GM19452 (cell line): ENCODE measurements at regions not wholly inside any gene's neighbourhood (a gene's known extent, or its start where the extent isn't known, plus 50 kb on each side); places are given as distances from the start of the nearest gene placed in this dataset.
"Not testable (repeated sequence)": the region's sequence is repeated elsewhere in the genome, so short reads cannot be mapped to it uniquely, and the experiment has no call there.

Experiments
- ATAC-seq: cut with Tn5 transposase; IDR thresholded peaks from one replicate; pipeline ENCODE4 v1.9.1; 2021; ENCODE audit not compliant: unreplicated experiment

DNA sequence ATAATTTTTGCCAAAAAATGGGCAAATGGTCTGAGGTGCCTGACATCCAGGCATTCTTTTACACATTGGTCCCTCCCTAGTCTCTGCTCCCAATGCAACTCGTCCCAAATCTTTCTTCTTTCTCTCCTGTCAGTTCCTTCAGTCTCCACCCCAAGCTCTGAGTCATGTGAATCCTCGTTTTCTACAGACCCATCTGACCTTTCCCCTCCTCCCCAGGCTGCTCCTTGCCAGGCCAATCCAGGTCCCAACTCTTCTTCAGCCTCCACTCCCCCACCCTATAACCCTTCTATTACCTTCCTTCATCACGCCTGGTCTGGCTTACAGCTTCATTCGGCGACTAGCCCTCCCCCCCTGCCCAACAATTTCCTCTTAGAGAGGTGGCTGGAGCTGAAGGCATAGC, 55.3 kb downstream of the BBS10 start:
- ATAC-seq = not testable (repeated sequence)

DNA sequence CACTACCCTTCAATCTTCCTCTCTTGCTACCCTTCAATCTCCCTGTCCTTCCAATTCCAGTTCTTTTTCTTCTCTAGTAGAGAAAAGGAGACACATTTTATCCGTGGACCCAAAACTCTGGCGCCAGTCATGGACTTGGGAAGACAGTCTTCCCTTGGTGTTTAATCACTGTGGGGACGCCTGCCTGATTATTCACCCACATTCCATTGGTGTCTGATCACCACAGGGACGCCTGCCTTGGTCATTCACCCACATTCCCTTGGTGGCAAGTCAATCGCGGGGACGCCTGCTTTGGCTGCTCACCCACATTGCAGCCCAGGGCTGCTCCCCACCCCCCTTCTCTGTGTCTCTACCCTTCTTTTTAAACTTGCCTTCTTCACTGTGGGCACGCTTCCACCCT, 55.9 kb downstream of the BBS10 start:
- ATAC-seq = not testable (repeated sequence)

DNA sequence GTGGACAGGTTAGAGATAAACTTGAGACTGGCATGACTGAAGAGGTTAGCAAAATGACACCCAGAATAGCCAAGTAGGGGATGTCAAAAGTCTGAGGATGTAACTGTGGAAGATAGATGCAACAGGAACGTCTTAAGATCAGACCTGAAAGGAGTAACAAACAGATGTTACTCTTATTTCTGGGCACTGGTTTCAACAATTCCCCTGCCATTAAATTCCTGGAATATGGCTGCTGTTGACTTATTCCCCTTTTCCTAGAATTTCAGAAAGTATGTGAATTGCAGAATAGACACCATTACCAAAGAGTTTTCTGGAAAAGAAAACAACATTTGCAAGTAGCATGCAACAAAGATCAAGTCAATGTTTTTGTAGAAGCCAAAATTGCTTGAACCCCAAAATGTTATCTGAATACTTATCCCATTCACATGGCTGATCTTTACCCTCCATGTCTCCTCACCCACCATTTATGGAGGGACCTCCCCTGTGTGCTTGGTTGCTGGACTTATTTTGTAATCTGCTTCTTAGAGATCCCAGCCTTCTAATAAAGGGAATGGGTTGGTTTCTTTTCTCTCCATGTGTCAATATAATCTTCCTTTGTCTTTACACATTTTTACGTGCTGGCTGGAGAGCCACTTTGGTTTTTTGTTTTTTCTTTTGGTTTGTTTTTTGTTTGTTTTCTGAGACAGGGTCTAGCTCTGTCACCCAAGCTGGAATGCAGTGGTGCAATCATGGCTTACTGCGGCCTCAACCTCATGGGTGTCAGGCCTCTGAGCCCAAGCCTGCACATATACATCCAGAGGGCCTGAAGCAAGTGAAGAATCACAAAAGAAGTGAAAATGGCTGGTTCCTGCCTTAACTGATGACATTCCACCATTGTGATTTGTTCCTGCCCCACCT, 57.0 kb downstream of the BBS10 start:
- ATAC-seq = no peak

DNA sequence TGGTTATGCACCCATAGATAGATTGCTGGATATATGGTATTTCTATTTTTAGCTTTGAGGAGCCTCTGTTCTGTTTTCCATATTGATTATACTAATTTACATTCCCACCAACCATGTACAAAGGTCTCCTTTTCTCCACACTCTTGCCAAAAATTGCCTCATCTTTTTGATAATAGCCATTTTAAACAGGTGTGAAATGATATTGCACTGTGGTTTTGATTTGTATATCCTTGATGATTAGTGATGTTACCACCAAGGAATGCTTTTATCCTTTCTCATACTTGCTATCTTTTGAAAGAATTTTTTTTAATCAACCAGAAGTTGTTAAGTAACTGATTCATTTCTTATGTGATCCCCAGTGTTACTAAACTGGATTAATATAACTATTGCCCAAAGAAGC, 60.0 kb downstream of the BBS10 start:
- ATAC-seq = no peak

DNA sequence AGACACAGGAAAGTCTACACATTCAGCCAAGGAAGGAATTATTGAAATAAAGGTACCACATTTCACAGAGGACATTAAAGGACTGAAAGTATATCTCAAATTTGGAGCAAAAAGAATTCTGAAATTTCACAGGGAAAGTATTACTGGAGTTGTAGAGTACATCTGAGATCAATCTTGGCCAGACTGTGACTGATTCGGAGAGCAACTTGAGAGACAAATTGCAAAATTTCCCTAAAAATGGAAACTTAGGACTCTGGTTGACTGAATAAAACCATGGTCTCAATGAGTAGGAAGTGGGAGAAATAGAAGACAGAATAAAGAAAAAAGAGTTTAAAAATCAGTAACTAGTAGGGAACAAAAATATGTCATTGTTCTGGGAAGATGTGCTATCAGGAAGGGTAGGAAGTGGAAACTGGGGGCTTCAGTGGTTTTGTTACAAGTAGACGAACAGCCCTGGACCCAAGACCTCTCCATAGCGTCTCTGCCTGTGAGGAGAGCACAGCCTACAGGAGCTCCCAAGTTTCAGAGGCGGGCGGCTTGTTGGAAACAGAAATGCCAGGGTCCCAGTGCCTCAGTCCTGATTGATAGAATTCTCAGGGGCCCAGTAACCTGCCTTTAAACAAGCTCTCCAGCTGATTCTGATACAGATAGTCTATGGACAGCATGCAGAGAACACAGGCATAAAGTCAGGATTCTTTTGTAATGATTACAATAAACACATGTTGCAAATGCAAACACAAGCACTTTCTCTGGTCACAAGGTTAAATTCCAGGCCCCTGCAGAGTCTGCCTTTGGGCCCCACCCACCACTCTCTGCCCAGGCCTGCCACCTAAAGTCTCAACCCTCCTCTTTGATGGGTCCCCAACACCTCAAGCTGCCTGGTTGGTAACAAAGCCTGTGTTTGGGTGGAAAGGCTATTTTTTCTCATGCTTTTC, 63.1 kb downstream of the BBS10 start:
- ATAC-seq = no peak

DNA sequence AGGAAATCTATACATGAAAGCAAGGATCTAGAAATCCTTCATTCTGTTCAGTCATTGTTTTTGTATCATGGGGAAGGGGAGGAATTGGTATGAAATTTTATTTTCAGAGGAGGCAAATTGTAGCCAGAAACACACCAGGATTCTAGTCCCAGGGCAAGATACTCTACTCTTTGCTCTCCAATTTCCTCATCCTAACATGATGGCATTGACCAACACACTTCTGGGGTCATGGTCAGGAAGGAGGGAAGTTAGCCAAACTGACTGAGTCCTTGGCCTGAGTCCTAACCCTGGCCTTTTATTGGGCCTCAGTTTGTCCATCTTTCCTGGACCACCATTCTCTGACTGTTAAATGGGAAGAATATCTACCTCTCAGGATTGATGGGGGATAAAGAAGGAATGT, 65.5 kb downstream of the BBS10 start:
- ATAC-seq = no peak

DNA sequence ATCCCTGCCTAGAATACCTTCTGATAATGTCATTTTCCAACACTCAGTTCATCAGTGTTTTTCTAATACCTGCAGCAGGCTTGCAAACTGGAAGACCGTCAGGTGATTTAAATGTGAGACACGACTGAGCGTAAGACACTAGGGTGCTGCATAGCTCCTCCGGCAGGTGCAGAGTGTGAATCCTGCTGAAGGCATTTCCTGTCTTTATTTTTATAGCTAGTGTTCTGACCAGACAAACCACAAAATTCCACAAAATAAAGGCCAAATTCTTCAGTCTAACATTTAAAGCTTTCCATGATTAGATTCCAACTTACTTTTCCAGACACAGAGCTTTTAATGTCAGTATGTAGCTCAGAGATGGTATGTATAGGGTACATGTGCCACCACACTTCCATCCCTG, 70.7 kb downstream of the BBS10 start:
- ATAC-seq = no peak

DNA sequence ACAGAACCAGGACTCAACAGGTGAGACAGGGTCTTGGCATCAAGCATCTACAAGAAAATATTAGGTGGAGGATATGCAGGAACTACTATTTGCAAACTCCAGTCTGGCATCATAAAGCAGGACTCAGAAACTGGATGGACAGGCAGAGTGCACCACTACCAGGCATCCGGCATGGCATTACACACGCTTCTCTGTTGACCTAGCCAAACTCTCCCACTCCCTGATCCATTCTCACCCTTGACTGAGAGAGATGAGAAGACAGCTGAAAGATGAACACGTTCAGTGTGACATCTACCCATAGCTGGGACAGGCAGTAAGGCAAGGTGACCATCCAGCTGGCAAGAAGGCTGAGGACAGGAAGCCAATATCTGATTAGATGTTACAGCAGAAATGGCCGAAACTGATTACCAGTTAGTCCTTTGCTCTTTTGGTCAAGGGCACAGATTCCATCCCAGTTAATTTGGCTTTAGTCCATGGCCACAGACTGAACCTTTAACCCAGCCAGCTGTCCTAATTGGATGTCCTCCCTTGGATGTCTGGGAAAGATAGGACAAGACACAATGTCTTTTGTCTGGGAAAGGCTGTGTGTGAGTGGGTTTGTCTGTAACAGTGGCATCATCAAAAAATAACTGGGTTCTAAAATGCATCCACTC, 71.6 kb downstream of the BBS10 start:
- no peak for ATAC-seq

DNA sequence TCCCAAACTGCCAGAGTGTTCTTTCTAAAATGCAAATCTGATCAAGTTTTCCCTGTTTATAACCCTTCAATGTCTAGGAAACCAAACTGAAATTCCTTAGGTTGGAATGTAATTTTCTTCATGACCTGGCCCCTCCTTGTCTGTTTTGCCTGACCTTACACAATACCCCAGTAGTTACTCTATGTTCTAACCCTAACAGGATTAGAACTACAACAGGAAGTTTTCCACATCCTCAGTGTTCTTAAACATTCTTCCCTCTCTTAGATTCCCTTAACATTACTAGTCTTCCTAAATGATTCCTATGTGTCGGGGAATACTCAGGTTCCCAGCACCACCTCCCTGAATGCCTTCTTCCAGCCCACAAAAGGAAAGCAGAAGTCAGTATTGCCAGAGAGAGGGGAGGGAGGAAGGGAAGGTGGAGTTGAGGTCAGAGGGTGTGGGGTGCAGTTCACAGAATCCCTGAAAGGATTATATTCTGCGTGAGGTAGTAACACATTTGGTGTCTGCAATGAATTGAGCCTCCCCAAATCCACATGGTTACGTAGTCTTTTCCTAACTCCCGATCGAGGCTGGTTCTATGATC, 72.6 kb downstream of the BBS10 start:
- ATAC-seq = no peak

DNA sequence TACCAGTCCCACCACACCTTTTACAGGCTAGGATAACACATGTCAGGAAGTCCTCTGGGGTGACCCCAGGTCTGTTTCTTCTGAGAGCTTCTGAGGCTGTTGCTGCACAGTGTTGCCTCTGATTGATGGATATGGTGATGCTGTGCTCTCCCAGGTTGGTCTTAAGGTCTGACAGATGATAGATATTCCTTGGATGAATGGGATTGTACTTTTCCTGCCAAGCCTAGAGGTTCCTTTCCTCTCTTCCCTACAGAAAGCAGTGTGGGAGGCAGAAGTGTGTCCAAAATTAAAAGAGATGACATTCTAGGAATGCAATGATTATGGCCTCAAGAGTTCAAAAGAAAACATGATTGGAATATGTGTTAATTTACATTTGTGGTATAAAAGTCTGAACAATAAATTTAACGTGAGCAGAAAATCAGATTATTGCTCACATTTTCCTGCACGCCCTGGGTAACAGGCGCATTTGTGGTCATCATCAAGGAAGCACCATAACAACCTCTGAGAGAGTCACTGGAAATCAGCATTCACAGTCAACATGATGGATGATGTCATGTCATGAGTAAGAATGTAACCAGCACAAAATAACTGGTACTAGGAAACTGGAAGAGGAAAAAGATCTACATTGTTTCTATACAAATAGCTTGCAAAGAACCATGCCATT, 73.7 kb downstream of the BBS10 start:
- ATAC-seq = no peak

DNA sequence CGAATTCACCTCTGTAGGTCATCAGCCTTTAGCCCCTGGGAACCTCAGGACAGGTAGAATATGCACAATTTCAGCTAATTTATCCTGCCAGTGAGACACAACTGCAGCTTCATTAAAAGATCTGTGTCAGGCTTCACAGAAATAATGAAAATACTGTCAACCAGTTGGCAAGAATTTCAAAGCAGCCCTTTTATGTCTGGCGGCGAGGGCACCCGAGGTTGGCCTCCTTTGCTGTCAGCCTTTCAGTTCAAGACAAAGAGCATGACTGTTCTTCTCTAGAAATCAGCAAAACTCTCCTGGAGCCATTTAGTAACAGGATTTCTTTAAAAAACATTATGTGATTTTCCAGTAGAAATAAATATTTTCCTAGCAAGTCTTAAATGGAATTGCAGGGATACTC, 75.9 kb downstream of the BBS10 start:
- ATAC-seq = no peak

DNA sequence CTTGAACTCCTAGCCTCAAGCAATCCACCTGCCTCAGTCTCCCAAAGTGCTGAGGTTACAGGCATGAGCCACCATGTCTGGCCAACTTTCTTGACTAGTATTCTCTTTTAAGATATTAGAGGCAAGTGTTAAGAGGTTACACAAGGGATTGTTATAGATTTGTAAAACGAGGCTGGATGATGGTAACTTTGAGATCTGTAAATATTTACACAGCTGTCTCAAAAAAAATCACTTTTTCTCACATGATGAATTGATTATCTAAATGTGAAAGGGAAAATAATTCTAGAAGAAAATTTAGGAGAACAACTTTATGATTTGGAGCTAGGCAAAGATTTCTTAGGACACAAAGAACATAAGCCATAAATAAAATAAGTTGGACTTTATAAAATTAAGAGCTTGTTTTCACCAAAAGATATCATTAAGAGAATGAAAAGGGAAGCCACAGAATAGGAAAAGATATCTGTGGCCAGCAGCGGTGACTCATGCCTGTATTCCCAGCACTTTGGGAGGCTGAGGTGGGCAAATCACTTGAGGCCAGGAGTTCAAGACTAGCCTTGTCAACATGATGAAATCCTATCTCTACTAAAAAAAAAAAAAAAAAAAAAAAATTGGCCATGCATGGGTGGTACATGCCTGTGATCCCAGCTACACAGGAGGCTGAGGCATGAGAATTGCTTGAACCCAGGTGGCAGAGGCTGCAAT, 77.4 kb downstream of the BBS10 start:
- ATAC-seq = no peak

DNA sequence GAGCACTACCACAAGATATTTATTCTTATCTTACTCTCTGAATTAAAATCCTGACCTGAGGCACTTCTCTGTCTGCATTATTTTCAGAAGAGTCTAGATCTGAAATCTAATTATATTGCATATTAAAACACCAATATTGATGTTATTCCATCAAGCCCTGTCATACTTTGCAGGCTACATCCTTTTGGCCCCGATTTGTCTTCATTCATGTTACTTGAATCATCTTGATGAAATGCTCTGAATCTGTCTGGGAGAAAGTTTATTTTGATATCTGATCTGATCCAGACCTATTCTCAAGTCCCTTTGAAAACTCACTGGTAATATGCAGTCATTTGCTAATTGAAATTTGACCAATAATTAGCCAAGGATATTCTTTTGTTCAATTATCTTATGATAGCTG, 79.9 kb downstream of the BBS10 start:
- no peak for ATAC-seq

DNA sequence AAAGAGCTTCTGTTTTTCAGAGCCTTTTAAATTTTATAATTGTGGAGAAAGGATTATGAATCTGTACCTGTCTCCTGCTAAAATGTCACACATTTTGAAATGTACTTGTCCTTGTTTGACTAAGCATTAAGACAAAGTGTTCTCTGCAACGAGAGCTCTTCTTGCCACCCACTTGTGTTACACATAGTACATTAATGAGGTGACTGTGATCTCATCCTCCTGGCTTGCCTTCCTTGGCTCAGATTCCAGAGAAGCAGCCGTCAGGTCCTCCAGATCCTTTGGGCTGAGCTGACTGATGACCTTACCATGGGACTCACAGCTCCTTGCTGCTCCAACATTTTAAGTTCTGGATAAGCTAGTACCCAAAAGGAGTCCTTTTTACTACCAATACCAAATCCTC, 81.4 kb downstream of the BBS10 start:
- no peak for ATAC-seq

DNA sequence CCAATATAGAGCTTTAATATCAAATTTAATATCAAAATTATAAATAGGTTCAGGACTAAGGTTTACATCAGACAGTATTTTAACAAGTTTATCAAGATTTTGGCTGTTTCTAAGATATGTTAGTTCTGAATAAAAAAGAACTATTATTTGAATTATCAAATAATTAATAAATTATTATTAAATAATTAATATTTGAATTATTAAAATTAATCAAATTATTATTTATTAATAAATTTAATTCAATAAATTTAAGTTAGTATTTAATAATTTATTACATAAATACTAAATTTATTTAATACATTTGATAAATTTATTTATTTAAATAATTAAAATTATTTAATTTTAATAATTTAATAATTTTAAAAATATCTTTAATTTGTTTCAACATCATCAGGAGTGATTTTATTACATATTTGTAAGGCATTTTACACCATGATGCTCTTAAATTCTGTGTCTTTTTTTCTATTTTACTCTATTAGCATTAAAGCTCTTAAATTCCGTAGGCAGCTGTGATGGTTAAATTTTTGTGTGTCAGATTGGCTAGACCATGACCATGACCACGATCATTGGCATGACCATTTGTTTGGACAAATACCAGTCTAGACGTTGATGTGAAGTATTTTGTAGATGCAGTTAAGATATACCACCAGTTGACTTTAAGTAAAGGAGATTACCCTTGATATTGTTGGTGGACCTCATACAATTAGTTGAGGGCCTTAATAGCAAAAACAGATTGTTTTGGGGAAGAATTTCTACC, 82.6 kb downstream of the BBS10 start:
- no peak for ATAC-seq

DNA sequence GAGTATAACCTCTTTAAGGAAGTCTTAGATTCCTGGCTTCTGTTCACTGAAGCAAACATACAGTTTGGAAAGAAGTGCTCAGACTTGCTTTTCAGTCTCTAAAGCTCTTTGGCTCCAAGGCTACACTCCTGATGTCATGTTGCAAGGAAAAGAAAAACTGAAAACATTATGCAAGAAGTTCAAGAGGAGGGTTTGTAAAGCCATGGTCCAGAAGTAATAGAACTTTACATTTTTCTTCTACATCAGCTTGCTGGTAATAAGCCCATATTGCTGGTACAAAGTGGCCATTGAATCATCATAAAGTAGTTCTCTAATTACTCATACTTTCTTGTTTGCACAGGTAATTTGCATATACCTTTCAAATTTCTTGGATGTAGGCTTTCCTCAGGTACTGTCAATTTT, 83.6 kb downstream of the BBS10 start:
- no peak for ATAC-seq

DNA sequence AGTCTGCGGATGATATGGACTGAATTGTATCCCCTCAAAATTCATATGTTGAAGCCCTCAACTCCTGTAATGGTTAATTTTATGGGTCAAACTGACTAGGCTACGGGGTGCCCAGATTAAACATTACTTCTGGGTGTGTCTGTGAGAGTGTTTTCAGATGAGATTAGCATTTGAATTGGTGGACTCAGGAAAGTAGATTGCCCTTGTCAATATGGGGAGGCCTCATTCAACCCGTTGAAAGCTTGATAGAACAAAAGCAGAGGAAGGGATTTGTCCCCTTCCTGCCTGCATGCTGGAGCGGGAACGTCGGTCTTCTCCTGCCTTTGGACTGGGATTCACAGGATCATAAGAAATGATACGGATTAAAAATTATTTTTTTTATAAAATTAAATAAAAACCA, 84.5 kb downstream of the BBS10 start:
- no peak for ATAC-seq

DNA sequence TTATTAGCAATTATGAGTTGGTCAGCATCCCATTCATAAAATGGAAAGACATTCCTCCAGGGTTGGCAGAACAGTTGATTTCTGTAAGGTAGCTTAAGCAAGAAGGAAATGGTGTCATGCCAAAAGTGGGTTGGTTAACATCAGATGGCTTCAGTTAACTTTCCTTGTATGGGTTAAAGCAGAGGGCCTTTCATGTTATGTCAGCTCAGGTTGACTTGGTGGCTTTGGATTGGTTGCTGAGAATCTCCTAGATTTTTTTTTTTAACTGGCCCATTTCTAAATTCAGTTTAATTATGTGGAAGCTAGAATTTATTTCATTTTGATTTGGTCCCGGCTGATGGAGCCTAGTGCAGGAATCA, 87.8 kb downstream of the BBS10 start:
- ATAC-seq = no peak

DNA sequence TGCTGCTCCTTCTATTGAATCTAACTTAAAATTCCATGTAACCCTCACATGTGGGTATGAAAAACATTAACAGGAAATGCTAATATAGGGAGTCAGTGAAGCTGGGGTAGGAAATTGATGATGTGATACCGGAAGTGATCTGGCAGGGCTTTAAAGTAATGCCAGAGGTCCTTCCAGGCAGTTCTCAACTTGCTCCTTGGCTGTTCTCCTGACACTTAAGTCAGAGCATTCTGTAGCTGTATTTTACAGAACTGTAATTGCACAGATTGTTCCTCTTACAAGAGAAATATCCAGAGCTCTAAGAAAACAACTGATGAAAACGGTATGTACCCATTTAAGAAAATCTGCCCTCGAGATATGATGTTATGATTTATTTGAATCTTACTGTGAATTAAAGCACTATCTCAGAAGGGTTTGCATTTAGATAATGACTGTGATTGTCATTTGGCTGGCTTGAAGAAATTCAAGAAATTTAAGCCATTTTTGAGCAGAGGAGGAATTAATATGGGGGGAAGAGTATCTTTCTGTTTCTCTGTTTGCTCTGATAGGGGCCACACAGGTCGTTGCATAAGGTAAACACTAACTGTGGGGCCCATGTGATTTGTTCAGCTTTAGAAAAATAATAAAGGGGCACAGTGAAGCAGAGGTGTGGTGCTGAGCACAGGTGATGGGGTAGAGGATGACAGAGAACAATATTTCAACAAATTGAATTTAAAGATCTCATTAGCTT, 88.4 kb downstream of the BBS10 start:
- no peak for ATAC-seq
